GM10248 (cell line): ENCODE measurements at regions not wholly inside any gene's neighbourhood (a gene's known extent, or its start where the extent isn't known, plus 50 kb on each side); places are given as distances from the start of the nearest gene placed in this dataset.
"Not testable (repeated sequence)": the region's sequence is repeated elsewhere in the genome, so short reads cannot be mapped to it uniquely, and the experiment has no call there.

Experiments used
- CTCF ChIA-PET: fragments of 300-600 bp; sonication (Branson Sonifier 250); formaldehyde crosslinking; extraction: SDS; loops from one replicate; lab custom pipeline; 2021; ENCODE audit warnings: antibody characterized with exemption; lab: Yijun Ruan, JAX
- POLR2A ChIA-PET: fragments of 350-650 bp; sonication (Branson Sonifier 250); formaldehyde crosslinking; extraction: SDS; loops from one replicate; lab custom pipeline; 2020; ENCODE audit warnings: antibody characterized with exemption; lab: Yijun Ruan, JAX
- DNase-seq: peaks from one replicate; pipeline ENCODE4 v3.0.0; 2012; ENCODE audit errors: extremely low spot score
- TF ChIP-seq, protein P1 (sequence below): IDR thresholded peaks from 2 replicates; pipeline ENCODE4 v1.5.1; 2012; ENCODE audit warnings: mild to moderate bottlenecking, low read depth; ENCODE audit errors: extremely low read depth, missing control alignments, control extremely low read depth

GRCh38 chr12:78269620-78270019, 438.9 kb downstream of the NAV3 start:
- CTCF ChIA-PET, result interaction anchor here (0.7 kb wide), 1 partner anchor 9 kb away, joined by 3 read pairs; no protein-coding TSS in a partner anchor

GRCh38 chr12:78271546-78271945, 440.9 kb downstream of the NAV3 start:
- POLR2A ChIA-PET, result no interaction called here

More at GRCh38 chr12:78269620-78270019, 438.9 kb downstream of the NAV3 start:
- DNase-seq, result no peak
- TF ChIP-seq, protein P1, sequence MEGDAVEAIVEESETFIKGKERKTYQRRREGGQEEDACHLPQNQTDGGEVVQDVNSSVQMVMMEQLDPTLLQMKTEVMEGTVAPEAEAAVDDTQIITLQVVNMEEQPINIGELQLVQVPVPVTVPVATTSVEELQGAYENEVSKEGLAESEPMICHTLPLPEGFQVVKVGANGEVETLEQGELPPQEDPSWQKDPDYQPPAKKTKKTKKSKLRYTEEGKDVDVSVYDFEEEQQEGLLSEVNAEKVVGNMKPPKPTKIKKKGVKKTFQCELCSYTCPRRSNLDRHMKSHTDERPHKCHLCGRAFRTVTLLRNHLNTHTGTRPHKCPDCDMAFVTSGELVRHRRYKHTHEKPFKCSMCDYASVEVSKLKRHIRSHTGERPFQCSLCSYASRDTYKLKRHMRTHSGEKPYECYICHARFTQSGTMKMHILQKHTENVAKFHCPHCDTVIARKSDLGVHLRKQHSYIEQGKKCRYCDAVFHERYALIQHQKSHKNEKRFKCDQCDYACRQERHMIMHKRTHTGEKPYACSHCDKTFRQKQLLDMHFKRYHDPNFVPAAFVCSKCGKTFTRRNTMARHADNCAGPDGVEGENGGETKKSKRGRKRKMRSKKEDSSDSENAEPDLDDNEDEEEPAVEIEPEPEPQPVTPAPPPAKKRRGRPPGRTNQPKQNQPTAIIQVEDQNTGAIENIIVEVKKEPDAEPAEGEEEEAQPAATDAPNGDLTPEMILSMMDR, result no peak
- POLR2A ChIA-PET, result no interaction called here

GRCh38 chr12:78275886-78276285, 445.2 kb downstream of the NAV3 start:
- ChIA-PET POLR2A (no interaction called here), CTCF (no interaction called here)
- TF ChIP-seq, protein P1, result no peak
- no peak for DNase-seq

More at GRCh38 chr12:78271546-78271945, 440.9 kb downstream of the NAV3 start:
- CTCF ChIA-PET, result no interaction called here
- no peak for DNase-seq
- TF ChIP-seq, protein P1, result no peak

- POLR2A ChIA-PET, result no interaction called here
- no peak for DNase-seq
- TF ChIP-seq, protein P1, result no peak
- CTCF ChIA-PET, result no interaction called here
These were observed 448.1 kb downstream of the NAV3 start for GRCh38 chr12:78278706-78279190.

- CTCF ChIA-PET, result no interaction called here
- POLR2A ChIA-PET, result no interaction called here
- TF ChIP-seq, protein P1, result no peak
- DNase-seq, result no peak
These were observed 448.9 kb downstream of the NAV3 start for GRCh38 chr12:78279567-78279966.

- DNase-seq, POLR2A ChIA-PET: not testable (repeated sequence)
- CTCF ChIA-PET, result interaction anchor here (1.0 kb wide), 1 partner anchor 20 kb away, joined by 3 read pairs; no protein-coding TSS in a partner anchor
These were observed 450.4 kb downstream of the NAV3 start for GRCh38 chr12:78281102-78281501.

DNA sequence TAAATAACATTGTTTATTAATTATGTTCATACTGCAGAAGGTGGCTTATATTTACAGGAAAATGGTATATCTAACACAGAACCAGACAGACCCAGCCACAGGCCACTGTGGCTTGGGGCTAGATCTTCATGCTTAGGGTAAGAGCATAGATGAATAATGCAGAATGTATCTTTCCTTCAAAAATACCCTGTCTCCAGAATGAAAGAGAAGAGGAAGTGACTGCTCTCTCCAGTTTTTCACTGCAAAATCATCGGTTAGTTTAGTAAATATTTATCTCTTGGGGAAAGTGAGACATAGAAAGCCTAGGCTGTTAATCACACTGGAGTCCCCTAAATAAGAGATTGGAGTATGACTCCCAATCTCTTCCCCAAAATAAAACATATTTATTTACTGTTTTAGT, 453.7 kb downstream of the NAV3 start:
- CTCF ChIA-PET, result no interaction called here
- POLR2A ChIA-PET, result no interaction called here
- DNase-seq, result no peak
- TF ChIP-seq, protein P1, result no peak
